ENCODE measurements at regions not wholly inside any gene's neighbourhood (a gene's known extent, or its start where the extent isn't known, plus 50 kb on each side); places are given as distances from the start of the nearest gene placed in this dataset.

DNA sequence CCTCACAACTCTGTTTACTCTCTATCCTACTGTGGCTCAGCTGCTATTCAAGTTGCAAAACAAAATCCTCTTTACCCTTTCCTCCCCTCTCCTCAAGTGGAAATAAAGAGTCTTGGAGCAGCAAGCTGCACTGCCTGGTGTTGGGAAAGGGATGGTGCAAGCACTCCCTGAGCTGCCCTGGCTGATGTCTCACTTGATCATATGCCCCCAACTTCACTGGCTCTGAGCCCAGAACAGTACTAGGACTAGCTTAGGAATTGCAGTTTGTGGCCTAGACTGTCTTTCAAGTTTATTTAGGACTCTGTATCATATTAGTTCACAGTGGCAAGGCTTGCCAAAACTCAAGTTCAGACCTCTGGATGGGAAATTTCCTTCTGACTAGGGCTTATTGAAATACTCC lies 1683.8 kb upstream of the SEL1L start (continued):
- TF ChIP-seq, protein P1, sequence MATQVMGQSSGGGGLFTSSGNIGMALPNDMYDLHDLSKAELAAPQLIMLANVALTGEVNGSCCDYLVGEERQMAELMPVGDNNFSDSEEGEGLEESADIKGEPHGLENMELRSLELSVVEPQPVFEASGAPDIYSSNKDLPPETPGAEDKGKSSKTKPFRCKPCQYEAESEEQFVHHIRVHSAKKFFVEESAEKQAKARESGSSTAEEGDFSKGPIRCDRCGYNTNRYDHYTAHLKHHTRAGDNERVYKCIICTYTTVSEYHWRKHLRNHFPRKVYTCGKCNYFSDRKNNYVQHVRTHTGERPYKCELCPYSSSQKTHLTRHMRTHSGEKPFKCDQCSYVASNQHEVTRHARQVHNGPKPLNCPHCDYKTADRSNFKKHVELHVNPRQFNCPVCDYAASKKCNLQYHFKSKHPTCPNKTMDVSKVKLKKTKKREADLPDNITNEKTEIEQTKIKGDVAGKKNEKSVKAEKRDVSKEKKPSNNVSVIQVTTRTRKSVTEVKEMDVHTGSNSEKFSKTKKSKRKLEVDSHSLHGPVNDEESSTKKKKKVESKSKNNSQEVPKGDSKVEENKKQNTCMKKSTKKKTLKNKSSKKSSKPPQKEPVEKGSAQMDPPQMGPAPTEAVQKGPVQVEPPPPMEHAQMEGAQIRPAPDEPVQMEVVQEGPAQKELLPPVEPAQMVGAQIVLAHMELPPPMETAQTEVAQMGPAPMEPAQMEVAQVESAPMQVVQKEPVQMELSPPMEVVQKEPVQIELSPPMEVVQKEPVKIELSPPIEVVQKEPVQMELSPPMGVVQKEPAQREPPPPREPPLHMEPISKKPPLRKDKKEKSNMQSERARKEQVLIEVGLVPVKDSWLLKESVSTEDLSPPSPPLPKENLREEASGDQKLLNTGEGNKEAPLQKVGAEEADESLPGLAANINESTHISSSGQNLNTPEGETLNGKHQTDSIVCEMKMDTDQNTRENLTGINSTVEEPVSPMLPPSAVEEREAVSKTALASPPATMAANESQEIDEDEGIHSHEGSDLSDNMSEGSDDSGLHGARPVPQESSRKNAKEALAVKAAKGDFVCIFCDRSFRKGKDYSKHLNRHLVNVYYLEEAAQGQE (IDR thresholded peaks at IDR 0.05) = no peak
- TF ChIP-seq NPAS2 (CRISPR knock-in tag; IDR thresholded peaks at IDR 0.05; ENCODE audit: borderline replicate concordance) = no peak
- no peak for TF ChIP-seq RCOR1 (IDR thresholded peaks at IDR 0.05; ENCODE audit: low read depth, low read length)
- TF ChIP-seq TP53 (CRISPR knock-in tag; IDR thresholded peaks at IDR 0.05) = no peak
- TF ChIP-seq ZSCAN20 (CRISPR knock-in tag; IDR thresholded peaks at IDR 0.05) = no peak
- no peak for TF ChIP-seq PHF8 (IDR thresholded peaks at IDR 0.05; ENCODE audit: borderline replicate concordance, low read depth)
- TF ChIP-seq, protein P2, sequence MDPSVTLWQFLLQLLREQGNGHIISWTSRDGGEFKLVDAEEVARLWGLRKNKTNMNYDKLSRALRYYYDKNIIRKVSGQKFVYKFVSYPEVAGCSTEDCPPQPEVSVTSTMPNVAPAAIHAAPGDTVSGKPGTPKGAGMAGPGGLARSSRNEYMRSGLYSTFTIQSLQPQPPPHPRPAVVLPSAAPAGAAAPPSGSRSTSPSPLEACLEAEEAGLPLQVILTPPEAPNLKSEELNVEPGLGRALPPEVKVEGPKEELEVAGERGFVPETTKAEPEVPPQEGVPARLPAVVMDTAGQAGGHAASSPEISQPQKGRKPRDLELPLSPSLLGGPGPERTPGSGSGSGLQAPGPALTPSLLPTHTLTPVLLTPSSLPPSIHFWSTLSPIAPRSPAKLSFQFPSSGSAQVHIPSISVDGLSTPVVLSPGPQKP (IDR thresholded peaks at IDR 0.05; ENCODE audit: low read depth, low read length) = no peak
- TF ChIP-seq NR3C1 (IDR thresholded peaks at IDR 0.05) = no peak
- no peak for TF ChIP-seq RAD21 (conservative IDR thresholded peaks at IDR 0.05 in 1 of 2, IDR thresholded peaks at IDR 0.05 in 1 of 2)
- TF ChIP-seq, protein P3, sequence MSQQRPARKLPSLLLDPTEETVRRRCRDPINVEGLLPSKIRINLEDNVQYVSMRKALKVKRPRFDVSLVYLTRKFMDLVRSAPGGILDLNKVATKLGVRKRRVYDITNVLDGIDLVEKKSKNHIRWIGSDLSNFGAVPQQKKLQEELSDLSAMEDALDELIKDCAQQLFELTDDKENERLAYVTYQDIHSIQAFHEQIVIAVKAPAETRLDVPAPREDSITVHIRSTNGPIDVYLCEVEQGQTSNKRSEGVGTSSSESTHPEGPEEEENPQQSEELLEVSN (IDR thresholded peaks at IDR 0.05; ENCODE audit: borderline replicate concordance, low read depth) = no peak

DNA sequence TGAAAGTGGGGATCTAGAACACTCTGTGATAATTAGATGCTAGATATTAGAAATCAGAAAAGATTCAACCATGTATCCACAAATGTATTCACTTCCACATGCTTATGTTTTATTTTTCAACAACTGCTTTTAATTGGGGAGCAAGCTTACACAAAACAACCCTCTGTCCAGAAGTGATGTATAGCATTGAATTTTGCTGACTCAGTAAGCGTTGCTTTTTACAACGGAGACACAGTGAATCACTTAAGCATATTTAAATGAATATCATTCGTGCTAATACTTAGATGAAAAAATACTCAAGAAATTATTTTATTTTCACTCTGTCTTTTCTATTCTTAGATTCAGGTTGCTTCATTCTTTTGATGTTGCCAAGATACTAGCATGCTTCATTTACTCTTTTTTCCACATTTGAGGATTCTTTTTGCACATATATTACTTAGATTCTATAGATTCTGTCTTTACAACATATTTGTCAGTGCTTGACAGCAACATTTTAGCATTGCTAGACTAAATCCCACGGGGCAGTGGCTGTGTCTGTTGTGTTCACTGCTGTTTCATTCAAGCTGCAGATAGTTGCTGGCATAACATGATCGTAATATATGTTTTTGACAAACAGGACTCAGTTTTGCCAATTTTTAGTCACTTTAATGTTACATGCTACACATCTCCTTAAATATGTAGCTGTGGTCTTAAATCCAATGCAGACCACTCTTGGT lies 1714.4 kb upstream of the SEL1L start:
- WGBS (ENCODE audit: missing lambda C conversion rate) = 27% methylated on average over 5 of the region's 5 CpGs
- FAIRE-seq (no peak), ATAC-seq (no peak), DNase-seq (ENCODE audit: low read depth in 1 of 2, low spot score in 1 of 2) (no peak)
- Histone ChIP-seq H3K4me3 (no peak overlapping the region), H3K4me2 (no peak overlapping the region), H3K27ac (no peak overlapping the region), H3K4me1 (no peaks in the 10 kb centered on the region), H3K9me3 (peaks cover 2% of the 10 kb centered on the region; the same call in 1 of the 3 replicates)
- ChIA-PET CTCF (no interaction called here), POLR2A (no interaction called here)
- peak; percentile 84 for TF ChIP-seq MAFK (IDR thresholded peaks at IDR 0.05; ENCODE audit: partially characterized antibody)
- no peak for TF ChIP-seq MAZ (IDR thresholded peaks at IDR 0.05; ENCODE audit: borderline replicate concordance, low read depth, low read length)

DNA sequence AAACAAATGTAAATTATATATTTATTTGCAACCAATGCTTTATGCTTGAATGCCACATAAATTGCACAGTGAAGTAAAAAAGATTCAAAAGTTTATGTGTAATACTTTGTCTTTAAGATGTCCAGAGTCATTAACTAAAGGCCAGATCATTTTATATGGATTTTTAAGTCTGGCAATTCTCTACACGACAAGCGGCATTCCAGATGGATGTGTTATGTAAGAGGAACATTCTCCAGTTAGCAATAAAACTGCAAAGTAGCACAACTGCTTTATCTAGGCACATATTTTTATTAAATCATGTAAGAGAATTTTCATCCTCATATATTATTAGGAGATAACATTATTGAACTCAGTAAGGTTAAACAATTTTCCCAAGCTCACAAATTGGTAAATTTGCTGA lies 1717.7 kb upstream of the SEL1L start:
- H3K4me1 ChIP-seq = no peaks in the 10 kb centered on the region
- ChIA-PET POLR2A (no interaction called here), CTCF (no interaction called here)
- DNase-seq (ENCODE audit: low read depth in 1 of 2, low spot score in 1 of 2) (no peak), ATAC-seq (no peak), FAIRE-seq (no peak)
- no peak overlapping the region for H3K4me3 ChIP-seq
- 34% methylated on average over 2 of the region's 2 CpGs for WGBS (ENCODE audit: missing lambda C conversion rate)
- no peaks in the 10 kb centered on the region for H3K9me3 ChIP-seq
- no peak overlapping the region for H3K27ac ChIP-seq
- H3K4me2 ChIP-seq = no peak overlapping the region
- TF ChIP-seq ZFP36 (IDR thresholded peaks at IDR 0.05; ENCODE audit: borderline replicate concordance, partially characterized antibody) (no peak), CHD4 (IDR thresholded peaks at IDR 0.05; ENCODE audit: borderline replicate concordance) (no peak), RAD21 (conservative IDR thresholded peaks at IDR 0.05 in 1 of 2, IDR thresholded peaks at IDR 0.05 in 1 of 2) (no peak), ATOH8 (CRISPR knock-in tag; IDR thresholded peaks at IDR 0.05; ENCODE audit: low read depth) (no peak), HOXB5 (CRISPR knock-in tag; IDR thresholded peaks at IDR 0.05) (no peak), CHD2 (IDR thresholded peaks at IDR 0.05; ENCODE audit: low read length, partially characterized antibody) (no peak), USF2 (IDR thresholded peaks at IDR 0.05) (no peak), ZNF302 (CRISPR knock-in tag; IDR thresholded peaks at IDR 0.05) (no peak)
- TF ChIP-seq, protein P1 (IDR thresholded peaks at IDR 0.05) = no peak
- TF ChIP-seq, protein P2 (IDR thresholded peaks at IDR 0.05; ENCODE audit: low read depth, low read length) = no peak
- TF ChIP-seq, protein P4, sequence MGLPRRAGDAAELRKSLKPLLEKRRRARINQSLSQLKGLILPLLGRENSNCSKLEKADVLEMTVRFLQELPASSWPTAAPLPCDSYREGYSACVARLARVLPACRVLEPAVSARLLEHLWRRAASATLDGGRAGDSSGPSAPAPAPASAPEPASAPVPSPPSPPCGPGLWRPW (IDR thresholded peaks at IDR 0.05) = no peak
